Loucy (cell line): ENCODE measurements at regions not wholly inside any gene's neighbourhood (a gene's known extent, or its start where the extent isn't known, plus 50 kb on each side); places are given as distances from the start of the nearest gene placed in this dataset.

ENCODE experiments used
- H2AFZ ChIP-seq: fragments of 200-600 bp; sonication (generic); 2 replicates; pipeline ENCODE4 v1.6.0; 2016; ENCODE audit warnings: antibody characterized with exemption, mild to moderate bottlenecking, low read length, moderate library complexity
- H3F3A ChIP-seq: fragments of 200-600 bp; 2 replicates; pipeline ENCODE4 v1.6.0; 2016; ENCODE audit warnings: antibody characterized with exemption, low read depth, mild to moderate bottlenecking
- H3K27me3 ChIP-seq: fragments of 200-600 bp; sonication (generic); 2 replicates; pipeline ENCODE4 v1.6.1; 2014; ENCODE audit warnings: low read length, mild to moderate bottlenecking; ENCODE audit not compliant: insufficient read depth, poor library complexity, severe bottlenecking
- H3K36me3 ChIP-seq: fragments of 200-600 bp; sonication (generic); 2 replicates; pipeline ENCODE4 v1.6.1; 2016; ENCODE audit warnings: low read length; ENCODE audit not compliant: insufficient read depth
- H3K4me1 ChIP-seq: fragments of 200-600 bp; sonication (generic); 2 replicates; pipeline ENCODE4 v1.5.1; 2014; ENCODE audit warnings: low read length, mild to moderate bottlenecking; ENCODE audit not compliant: insufficient read depth, poor library complexity, severe bottlenecking
- H3K4me2 ChIP-seq: fragments of 200-600 bp; sonication (generic); 2 replicates; pipeline ENCODE4 v1.6.0; 2014; ENCODE audit warnings: antibody characterized with exemption, low read length, low read depth, mild to moderate bottlenecking; ENCODE audit not compliant: poor library complexity, severe bottlenecking
- H3K4me3 ChIP-seq: fragments of 200-600 bp; sonication (generic); 2 replicates; pipeline ENCODE4 v1.5.1; 2014; ENCODE audit warnings: low read length, mild to moderate bottlenecking, mixed read lengths; ENCODE audit not compliant: poor library complexity, severe bottlenecking
- H3K79me2 ChIP-seq: fragments of 200-600 bp; sonication (generic); 2 replicates; pipeline ENCODE4 v1.6.1; 2014; ENCODE audit warnings: low read length; ENCODE audit not compliant: insufficient read depth
- H3K9ac ChIP-seq: fragments of 200-600 bp; sonication (generic); 2 replicates; pipeline ENCODE4 v1.6.0; 2014; ENCODE audit warnings: mild to moderate bottlenecking, low read depth, low read length, moderate library complexity; ENCODE audit not compliant: poor library complexity, severe bottlenecking
- H3K9me2 ChIP-seq: fragments of 200-600 bp; sonication (generic); replicated peaks from 2 replicates; pipeline ENCODE4 v1.6.1; 2016; ENCODE audit warnings: low read depth, low read length, mixed read lengths
- H3K9me3 ChIP-seq: fragments of 200-600 bp; sonication (generic); 2 replicates; pipeline ENCODE4 v1.6.1; 2014; ENCODE audit warnings: mild to moderate bottlenecking, antibody characterized with exemption, low read length, low read depth; ENCODE audit not compliant: insufficient read depth
- H4K20me1 ChIP-seq: fragments of 200-600 bp; sonication (generic); 2 replicates; pipeline ENCODE4 v1.6.0; 2014; ENCODE audit warnings: antibody characterized with exemption, low read length, mild to moderate bottlenecking; ENCODE audit not compliant: insufficient read depth, poor library complexity, severe bottlenecking
- CTCF ChIP-seq: fragments of 200-600 bp; sonication (generic); conservative IDR thresholded peaks from 2 replicates; pipeline ENCODE4 v1.5.1; 2014; ENCODE audit warnings: mild to moderate bottlenecking, antibody characterized with exemption, low read length
- EZH2phosphoT487 ChIP-seq: fragments of 200-600 bp; IDR thresholded peaks from 2 replicates; pipeline ENCODE4 v1.6.1; 2018; ENCODE audit warnings: antibody characterized with exemption, mild to moderate bottlenecking, moderate library complexity, borderline replicate concordance

- Histone ChIP-seq H3K9me2 (no peaks in the 10 kb centered on the region), H3K4me2 (no peak overlapping the region), H3K9me3 (no peaks in the 10 kb centered on the region), H3K27me3 (no peaks in the 10 kb centered on the region), H3K4me3 (no peak overlapping the region), H3K36me3 (no peaks in the 10 kb centered on the region), H4K20me1 (no peaks in the 10 kb centered on the region), H2AFZ (no peak overlapping the region), H3K9ac (no peak overlapping the region), H3F3A (no peaks in the 10 kb centered on the region), H3K79me2 (no peaks in the 10 kb centered on the region), H3K4me1 (no peaks in the 10 kb centered on the region)
- TF ChIP-seq EZH2phosphoT487 (no peak), CTCF (no peak)
Observed at GRCh38 chr2:200230716-200231115, 75.8 kb upstream of the SPATS2L start.

DNA sequence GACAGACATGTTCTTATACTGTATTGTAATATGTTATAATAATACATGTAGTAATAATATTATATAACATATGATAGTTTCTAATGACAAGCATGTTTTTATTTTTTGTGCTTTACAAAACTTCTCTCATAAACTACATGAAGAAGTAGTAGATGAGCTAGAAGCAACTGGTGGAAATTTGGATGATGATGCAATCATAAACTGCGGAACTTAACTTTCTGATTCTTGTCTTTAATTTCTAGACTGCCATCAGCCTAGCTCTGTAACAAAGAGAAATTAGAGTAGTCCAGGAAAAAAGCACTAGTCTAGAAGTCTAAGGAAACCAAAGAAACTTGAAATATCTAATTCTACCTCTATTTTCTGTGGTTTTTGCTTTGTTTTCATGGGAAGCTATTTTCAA lies 71.0 kb upstream of the SPATS2L start:
- H3F3A ChIP-seq = no peaks in the 10 kb centered on the region

GRCh38 chr2:200239216-200239615 lies 67.3 kb upstream of the SPATS2L start:
- no peak overlapping the region for H2AFZ ChIP-seq
- no peaks in the 10 kb centered on the region for H3K9me3 ChIP-seq
- peaks cover 59% of the 10 kb centered on the region for H3K27me3 ChIP-seq
- H3K4me3 ChIP-seq = no peak overlapping the region
- H3K4me1 ChIP-seq = no peaks in the 10 kb centered on the region
- H3F3A ChIP-seq = no peaks in the 10 kb centered on the region
- H3K79me2 ChIP-seq = no peaks in the 10 kb centered on the region
- no peaks in the 10 kb centered on the region for H3K9me2 ChIP-seq
- H3K9ac ChIP-seq = no peak overlapping the region
- TF ChIP-seq CTCF (no peak), EZH2phosphoT487 (no peak)
- no peaks in the 10 kb centered on the region for H4K20me1 ChIP-seq
- H3K36me3 ChIP-seq = no peaks in the 10 kb centered on the region
- H3K4me2 ChIP-seq = no peak overlapping the region

More for the DNA sequence above, 71.0 kb upstream of the SPATS2L start:
- Histone ChIP-seq H3K4me1 (no peaks in the 10 kb centered on the region), H3K9me2 (no peaks in the 10 kb centered on the region), H4K20me1 (no peaks in the 10 kb centered on the region), H3K4me3 (no peak overlapping the region), H3K9me3 (no peaks in the 10 kb centered on the region), H3K79me2 (no peaks in the 10 kb centered on the region), H3K27me3 (peaks cover 28% of the 10 kb centered on the region), H3K36me3 (no peaks in the 10 kb centered on the region), H3K4me2 (no peak overlapping the region), H3K9ac (no peak overlapping the region), H2AFZ (no peak overlapping the region)
- TF ChIP-seq CTCF (no peak), EZH2phosphoT487 (no peak)
